Mucosa of gallbladder (tissue), 1 donor: ENCODE measurements at regions not wholly inside any gene's neighbourhood (a gene's known extent, or its start where the extent isn't known, plus 50 kb on each side); places are given as distances from the start of the nearest gene placed in this dataset.

Source experiments
- DNase-seq: peaks from one replicate; pipeline ENCODE4 v3.0.0-alpha.2; 2020; ENCODE audit warnings: low spot score
- donor health status: DM: no; HTN: no; CAD: no.

DNA sequence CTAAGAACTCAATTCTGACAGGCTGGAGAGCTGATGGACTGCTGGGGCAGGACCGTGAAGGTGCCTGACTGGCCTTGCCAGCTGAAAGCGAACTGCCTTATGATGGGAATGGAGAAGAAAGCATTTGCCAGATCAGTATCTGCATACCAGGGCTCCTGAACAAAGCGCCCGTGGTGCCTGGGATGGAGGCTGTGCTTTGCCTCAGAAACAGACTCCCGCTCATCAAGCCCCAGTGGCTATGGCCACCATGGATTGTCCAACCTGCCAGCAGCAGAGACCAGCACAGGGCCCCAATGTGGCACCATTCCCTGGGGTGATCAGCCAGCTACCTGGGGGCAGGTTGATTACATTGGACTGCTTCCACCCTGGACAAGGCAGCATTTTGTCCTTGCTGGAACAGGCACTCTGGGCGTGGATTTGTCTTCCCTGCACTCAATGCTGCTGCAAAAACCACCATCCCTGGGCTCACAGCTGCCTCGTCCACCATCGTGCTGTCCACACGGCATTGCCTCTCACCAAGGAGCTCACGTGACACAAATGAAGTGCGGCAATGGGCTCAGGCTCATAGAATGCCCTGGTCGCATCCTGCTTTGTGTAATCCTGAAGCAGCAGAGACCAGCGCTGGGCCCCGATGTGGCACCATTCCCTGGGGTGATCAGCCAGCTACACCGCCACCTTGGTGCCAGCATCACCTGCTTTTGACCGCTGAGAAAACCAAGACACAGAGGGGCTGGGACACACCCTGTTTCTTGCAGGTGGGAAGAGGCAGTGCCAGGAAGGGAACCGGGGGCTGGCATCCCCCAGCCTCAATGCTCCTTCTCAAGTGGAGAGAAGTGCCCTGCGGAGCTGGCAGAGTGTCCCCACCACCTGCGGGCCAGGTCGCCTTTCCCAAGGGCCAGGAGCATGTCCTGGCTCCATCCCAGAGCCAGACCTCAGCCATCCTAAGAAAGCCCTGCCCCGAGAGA, 1367.5 kb downstream of the BRD1 start:
- no peak for DNase-seq

GRCh38 chr22:48459259-48459658, 1368.4 kb downstream of the BRD1 start:
- no peak for DNase-seq

DNA sequence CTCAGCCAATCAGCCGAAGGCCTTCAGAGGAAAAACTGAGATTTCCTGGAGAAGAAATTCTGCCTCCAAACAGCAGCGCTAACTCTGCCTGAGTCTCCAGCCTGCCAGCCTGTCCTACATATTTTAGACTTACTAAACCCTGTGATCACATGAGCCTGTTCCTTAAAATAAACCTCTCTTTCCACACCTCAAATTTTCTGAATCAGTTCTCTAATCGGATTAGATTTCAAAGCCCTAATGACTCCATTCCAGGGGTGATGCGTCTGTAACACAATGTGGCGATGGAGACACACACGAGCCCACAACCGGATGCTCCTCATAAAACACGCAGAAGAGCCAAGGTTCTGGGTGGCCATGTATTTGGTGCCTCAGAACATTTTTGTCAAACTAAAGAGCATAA, 1371.2 kb downstream of the BRD1 start:
- no peak for DNase-seq

DNA sequence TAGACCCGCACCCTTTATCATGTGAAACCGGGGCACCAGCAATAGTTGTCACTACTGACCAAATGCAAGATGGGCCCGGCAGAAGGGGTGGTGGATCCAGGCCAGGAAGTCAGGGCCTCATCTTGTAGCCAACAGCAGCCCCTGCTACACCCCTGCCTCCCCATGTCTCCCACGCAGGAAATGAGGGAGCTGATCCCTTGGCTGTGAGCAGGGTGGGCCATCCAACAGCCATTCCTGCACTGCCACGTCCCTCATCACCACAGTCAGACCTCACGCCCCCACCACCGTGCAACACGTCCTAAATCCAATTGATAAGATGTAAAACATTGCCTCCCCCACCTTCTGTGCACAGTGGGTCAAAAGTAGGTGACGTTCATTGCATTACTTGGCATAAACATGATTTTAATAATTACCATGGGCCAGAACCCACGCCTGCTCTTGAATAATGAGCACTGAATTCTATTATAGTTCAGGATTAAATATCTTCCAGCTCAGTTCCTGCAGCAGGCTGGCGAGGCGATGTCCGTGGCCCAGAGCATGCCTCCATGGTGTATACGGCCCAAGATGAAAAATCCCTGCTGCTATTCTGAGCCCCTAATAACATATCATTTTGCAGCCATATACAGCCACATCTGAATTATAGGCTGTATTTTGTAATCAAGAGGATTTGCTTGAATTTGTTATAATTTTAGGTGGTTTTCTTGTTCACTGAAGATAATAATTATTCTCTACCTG, 1373.8 kb downstream of the BRD1 start:
- no peak for DNase-seq

- no peak for DNase-seq
Observed at GRCh38 chr22:48453171-48453570, 1374.5 kb downstream of the BRD1 start.

- no peak for DNase-seq
Observed at GRCh38 chr22:48452766-48453165, 1374.9 kb downstream of the BRD1 start.

DNA sequence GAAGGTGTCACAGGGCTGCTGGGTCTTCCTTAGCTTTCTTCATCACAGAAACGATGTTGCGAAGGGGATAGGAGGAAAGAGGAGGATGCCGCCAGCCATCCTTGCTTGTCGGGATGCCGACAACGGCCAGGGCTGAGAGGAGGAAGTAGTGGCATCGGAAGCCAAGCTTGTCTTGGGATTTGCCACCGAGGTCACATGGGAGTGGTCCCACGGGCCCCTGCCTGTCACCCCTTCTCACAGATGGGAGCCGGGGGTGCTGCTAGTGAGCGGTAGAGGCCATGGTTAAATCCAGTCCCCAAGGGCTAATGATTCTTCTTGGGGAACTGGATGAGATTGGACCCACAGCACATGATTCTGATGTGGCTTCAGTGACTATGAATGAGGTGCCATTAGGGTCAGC, 1375.8 kb downstream of the BRD1 start:
- no peak for DNase-seq

- no peak for DNase-seq
Observed at GRCh38 chr22:48450188-48450825, 1377.4 kb downstream of the BRD1 start.

DNA sequence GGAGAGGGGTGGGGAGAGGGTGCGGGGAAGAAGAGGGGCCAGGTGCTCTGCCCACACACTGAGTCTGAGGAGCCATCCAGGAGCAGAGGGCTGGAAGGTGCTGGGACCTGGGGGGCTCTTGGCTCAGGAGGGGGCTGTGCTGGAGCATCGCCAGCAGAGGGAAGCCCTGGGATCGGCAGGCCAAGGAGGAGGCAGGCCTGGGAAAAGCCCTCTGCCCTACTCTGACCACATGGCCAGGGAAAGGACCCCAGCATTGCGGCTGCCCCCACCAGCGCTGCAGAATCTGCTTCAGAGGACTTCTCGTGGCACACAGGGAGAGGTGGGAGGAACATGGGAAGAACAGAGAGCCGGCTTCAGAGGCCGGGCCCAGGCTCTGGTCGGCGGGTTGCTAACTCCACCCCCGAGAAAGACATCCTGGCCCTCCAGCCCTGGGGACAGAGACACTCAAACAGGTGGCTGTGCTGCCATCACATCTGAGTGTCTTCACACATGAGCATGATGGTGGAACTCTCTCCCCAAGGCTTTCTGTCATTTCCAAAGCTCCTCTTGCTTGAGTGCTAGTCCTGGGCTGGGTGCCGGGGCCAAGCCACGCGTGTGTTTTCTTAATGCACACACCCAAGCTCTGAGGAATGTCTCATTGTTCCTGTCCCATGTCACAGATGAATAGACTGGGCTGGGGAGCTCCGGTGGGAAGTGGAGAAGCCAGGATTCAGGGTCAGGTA, 1378.0 kb downstream of the BRD1 start:
- no peak for DNase-seq

DNA sequence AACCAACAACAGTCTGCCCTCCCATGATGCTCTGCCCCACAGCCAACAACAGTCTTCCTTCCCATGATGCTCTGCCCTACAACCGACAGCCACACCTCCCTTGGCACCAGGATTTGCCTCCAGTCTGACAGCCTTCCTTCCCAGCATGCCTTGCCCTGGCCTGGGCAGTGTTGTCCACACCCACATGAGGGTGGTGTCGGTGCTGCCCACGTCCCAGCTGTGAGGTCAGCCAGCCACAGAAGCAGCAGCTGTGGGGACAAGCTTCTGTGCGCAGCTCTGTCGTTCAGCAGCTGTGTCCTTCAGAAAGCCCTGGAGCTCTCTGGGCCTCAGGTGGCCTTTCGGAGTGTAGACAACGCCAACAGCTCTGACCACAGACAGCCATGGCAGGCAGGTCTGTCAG, 1378.9 kb downstream of the BRD1 start:
- no peak for DNase-seq

DNA sequence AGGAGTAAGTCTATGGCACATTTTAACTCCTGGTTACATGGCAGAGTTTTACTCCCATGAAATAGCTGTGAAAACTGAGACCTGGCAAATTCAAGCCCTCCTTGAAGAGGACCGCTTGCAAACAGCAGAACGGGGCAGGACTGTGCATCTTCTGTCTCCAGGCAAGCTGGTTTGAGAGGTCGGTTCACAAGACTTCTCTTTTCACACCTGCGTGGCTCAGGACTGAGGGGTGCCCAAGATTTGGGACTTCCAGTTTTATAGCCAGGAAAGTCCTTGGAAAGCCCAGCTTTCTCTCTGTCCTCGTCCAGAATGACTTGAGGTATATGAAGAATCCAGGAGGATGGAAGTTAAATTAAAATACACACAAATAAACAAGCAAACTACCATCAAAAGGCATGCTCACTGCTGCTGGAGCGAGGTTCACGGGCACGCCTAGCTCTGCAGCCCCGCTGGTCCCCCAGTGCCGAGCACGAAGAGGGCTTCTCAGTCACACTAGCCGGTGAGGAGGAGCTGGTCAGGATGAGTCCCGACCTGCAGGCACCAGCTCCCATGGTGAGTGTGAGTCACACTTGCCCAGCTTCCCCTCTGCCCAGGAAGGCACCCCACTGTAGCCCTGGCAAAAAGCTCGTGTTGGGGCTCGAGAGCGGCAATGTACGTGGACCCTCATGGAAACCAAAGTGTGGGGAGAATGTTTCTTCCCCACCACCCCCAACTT, 1382.4 kb downstream of the BRD1 start:
- no peak for DNase-seq

GRCh38 chr22:48444320-48445112, 1383.2 kb downstream of the BRD1 start:
- DNase-seq: no peak

DNA sequence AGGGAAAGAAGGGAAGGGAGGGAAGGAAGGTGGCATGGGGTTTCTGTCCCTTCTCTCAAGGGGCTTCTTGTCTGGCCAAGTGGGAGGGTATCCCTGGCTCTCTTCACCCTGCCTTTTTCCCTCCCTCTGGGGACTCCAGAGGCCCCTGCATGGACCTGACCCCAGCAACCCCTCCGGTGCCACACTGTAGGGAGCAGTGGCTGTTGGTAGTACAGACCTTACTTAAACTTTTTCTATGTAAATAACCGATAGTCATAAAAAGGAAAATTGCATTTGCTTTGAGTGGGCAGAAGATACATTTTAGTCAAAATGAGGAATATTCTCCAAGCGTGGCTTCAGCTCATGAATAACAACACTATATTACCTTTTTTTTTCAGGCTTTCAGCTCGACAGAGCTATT, 1384.0 kb downstream of the BRD1 start:
- DNase-seq: no peak

DNA sequence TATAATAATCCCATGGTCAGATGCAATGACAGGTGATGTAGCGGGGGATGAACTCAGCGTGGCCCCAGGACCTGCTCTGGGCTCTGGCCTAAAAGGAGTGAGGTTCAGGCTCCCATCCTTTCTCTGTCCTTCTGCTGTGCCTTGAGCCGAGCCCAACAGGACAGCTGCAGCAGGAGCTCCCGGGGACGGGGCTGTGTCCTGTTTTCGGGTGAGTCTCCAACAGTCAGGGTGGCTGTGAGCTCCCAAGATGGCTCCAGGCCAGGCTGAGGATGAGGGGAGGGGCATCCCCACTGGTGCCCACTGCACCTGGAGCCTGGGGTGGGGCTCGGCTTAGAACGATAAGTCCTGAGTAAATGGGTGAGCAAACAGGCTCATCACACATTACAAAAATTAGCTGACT, 1385.0 kb downstream of the BRD1 start:
- DNase-seq: no peak

GRCh38 chr22:48441553-48441850, 1386.2 kb downstream of the BRD1 start:
- DNase-seq: no peak

DNA sequence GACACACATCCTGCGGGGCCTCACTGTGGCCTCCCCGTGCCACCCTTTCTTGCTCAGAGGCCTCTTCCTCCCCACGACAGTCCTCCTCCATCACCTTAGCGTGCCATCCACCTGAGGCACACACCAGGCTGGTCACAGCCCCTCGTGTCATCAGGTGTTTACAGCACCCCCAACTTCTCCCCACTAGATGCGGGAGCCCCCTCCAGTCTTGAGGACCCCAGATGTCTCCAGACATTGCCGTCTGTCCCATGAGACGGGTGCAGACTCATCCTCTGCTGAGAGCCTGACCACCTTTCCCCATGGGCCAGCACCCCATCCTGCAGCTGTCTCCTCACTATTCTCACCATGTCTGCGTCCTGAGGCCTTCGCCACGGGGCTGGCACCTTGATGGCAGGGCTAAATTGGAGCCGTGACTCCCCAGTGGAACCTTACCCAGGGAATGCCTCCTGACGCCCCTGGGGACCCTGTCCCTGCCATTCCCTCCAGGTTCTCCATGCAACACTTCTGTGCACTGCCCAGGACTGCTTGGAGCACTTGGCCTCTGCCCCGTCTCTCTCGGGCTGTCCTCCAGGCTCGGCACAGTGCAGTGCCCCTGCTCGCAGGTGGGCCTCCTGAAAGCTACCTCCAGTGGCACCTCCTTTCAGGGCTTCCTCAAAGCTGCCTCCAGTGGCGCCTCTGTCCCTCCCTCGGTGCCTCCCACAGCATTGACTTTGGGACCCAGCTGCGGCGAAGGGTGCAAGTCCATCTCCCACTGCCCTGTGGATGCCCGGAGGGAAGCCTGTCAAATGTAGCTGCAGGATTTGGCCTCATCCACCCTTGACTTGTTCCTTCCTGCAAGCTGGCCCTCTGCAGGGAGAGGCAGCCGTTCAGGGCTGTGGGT, 1386.8 kb downstream of the BRD1 start:
- DNase-seq: no peak

- no peak for DNase-seq
Observed at GRCh38 chr22:48440176-48440575, 1387.5 kb downstream of the BRD1 start.

- DNase-seq: no peak
Observed at GRCh38 chr22:48439560-48440135, 1388.0 kb downstream of the BRD1 start.
